ENCODE measurements at regions not wholly inside any gene's neighbourhood (a gene's known extent, or its start where the extent isn't known, plus 50 kb on each side); places are given as distances from the start of the nearest gene placed in this dataset.
A peak's percentile ranks its signal among the peaks of the same experiment; 100 is the strongest.
"Not testable (repeated sequence)": the region's sequence is repeated elsewhere in the genome, so short reads cannot be mapped to it uniquely, and the experiment has no call there.

GRCh38 chr15:91356083-91356482, 256.0 kb downstream of the SV2B start:
- DNase-seq: no peak

GRCh38 chr15:91357011-91357410, 257.0 kb downstream of the SV2B start:
- no peak for DNase-seq

DNA sequence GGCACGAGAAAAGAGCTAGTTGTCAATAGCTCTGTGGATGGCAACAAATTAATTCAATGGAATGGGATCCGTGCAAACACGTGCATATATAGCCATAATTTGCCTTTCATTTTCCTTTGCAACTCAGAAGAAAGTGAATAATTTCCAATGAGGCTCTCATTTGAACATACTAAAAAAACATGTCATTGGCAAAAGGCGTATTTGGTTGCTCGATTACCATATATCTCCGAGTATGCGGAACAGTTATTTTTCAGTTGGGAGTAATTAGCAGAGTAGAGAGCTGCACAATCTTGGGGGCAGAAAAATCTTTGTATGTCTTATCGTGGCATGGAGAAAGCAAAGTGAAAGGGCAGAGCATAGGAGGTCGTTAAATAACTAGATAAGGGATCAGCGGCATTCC, 257.4 kb downstream of the SV2B start:
- DNase-seq: no peak

- DNase-seq: no peak
These were observed 258.3 kb downstream of the SV2B start for GRCh38 chr15:91358405-91358804.

DNA sequence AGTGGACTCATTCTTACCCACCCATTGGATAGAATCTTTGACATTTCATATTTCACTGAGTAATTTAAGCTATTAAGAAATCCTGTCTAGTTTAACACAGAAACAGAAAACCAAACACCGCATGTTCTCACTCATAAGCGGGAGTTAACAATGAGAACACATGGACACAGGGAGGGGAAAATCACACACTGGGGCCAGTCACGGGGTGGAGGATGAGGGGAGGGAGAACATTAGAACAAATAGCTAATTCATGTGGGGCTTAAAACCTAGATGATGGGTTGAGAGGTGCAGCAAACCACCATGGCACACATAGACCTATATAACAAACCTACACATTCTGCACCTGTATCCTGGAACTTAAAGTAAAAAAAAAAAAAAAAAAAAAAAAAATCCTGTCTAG, 261.6 kb downstream of the SV2B start:
- DNase-seq: not testable (repeated sequence)

DNA sequence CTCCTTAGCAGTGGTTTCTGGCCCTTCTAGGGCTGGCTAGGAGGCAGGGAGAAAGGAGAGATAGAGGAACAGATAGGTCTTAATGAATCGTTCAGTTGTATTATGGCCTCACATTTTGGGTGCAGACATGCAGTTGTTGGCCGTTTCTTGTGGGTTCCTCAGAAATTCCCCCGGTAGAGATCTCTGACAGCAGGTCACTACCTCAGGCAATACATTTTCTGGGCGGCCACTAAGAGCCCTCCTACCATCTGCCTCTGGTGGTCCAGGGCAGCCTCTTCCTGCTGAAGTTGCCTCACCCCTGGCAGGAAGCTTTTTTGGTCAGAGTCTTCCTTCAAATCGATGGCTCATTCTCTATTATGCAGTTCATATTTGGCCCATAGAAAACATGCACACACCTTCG, 266.1 kb downstream of the SV2B start:
- no peak for DNase-seq

DNA sequence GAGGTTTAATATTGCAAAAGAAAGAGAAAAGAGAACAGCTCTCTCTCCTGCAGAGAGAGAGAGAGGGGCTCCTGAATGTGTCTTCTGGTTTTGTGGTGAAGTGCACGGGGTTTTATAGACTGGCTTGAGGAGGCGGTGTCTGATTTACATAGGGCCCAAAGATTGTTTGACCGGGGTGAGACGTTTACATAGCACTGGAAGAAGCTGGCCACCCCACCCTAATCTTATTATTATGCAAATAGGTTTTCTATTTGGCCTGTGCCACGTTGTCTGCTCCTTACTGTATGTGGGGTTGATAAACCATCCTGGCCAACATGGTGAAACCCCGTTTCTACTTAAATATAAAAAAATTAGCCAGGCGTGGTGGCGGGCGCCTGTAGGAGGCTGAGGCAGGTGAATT, 268.6 kb downstream of the SV2B start:
- DNase-seq: no peak

DNA sequence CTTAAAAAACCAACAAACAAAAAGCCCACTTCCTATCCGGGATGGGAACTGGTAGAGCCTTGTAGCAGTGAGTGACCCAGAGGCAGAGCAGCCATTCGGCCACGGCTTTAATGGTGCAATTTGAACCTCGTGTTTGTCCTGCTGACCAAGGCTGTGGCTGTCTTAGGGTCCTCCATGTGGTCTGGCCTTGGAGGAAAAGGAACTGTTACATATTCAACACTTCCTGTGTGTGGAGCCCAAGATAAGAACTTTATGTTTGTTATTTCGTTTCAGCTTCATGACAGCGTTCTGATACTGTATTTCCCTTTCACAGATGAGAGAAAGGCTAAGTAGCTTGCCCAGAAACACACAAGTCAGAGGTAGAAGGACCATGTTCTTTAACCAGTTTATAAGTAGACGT, 269.8 kb downstream of the SV2B start:
- no peak for DNase-seq

GRCh38 chr15:91371345-91371744, 271.3 kb downstream of the SV2B start:
- DNase-seq: not testable (repeated sequence)

DNA sequence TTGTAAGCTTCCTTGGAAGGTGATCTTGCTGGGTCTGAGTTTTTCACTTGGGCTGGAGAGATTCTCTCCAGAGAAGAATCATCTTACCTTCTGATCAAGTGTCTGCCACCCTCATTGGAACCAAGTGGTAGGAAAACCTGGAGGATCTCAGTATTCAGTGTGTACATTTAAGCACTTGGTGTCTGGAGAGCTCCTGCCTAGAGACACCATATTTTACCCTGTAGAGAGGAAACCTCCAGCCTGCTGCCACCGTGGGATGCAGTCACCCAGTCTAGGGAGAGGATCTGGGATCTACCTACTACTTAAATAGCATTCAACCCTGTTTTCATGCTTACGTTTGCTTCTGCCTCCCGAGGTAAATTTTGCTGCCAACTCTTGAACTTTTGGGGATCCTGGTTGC, 274.3 kb downstream of the SV2B start:
- DNase-seq: no peak

- DNase-seq: no peak
These were observed 276.0 kb downstream of the SV2B start for GRCh38 chr15:91376038-91376437.

DNA sequence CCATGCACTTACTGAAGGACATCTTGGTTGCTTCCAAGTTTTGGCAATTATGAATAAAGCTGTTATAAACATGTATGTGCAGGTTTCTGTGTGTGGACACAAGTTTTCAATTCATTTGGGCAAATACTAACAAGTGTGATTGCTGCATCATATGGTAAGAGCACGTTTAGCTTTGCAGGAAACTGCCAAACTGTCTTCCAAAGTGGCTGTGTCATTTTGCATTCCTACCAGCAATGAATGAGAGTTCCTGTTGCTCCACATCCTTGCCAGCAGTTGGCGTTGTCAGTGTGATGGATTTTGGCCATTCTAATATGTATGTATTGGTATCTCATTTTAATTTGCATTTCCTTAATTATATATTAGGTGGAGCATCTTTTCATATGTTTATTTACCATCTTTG, 280.1 kb downstream of the SV2B start:
- no peak for DNase-seq

DNA sequence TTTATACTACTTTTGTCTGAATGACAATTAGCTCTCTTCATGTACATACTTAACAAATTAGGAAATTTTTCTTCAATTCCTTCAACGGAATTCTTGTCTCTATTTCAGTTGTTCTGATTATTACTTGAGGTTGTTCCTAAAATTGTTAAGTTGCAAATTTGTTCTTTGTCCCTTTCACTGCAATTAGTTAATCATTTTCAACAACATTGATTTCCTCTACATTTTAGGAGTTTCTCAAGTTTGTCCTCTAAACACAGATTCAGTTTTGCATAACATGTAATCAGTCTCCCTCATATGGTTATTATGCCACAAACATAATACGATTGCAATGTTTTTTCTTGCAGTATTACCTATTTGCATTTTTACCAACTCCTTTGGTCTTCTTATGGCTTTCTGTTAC, 283.5 kb downstream of the SV2B start:
- no peak for DNase-seq

- no peak for DNase-seq
These were observed 284.2 kb downstream of the SV2B start for GRCh38 chr15:91384189-91384730.

DNA sequence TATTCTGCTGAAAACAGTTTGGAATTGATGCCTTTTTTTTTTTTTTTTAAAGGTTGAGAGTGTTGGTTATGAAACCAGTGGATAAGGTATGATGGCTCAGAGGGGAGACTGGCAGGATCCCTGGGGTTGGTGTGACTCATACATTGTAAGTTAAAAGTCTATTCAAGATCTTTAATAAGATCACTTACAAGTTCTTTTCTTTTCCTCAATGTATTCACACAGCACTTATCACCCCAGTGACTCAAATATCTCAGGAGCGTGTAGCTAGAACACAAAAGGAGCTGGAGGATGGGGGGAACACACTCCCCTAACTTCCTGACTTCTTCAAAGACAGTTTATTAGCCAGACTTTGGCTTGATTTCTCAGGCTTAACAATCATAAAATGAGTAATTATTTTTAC, 285.3 kb downstream of the SV2B start:
- DNase-seq: no peak

DNA sequence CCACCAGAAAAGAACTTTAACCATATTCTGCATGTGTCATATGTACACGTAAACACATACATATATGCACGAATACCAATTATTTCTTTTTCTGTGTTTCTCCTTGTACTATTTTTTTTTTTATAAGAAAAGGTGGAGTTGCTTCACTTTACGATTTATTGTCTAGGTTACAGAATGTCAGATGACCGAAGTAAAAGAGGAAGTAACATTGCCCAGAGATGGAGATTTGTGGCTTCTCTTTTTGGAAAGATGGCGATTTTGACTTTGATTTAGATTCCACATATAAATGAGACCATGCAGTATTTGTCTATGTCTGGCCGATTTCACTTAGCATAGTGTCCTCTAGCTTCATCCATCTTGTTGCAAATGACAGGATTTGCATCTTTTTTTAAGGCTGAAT, 293.1 kb downstream of the SV2B start:
- DNase-seq: no peak

GRCh38 chr15:91400481-91400880, 300.4 kb downstream of the SV2B start:
- DNase-seq: no peak

GRCh38 chr15:91407269-91407889, 307.3 kb downstream of the SV2B start:
- peak; percentile 13 for DNase-seq

DNA sequence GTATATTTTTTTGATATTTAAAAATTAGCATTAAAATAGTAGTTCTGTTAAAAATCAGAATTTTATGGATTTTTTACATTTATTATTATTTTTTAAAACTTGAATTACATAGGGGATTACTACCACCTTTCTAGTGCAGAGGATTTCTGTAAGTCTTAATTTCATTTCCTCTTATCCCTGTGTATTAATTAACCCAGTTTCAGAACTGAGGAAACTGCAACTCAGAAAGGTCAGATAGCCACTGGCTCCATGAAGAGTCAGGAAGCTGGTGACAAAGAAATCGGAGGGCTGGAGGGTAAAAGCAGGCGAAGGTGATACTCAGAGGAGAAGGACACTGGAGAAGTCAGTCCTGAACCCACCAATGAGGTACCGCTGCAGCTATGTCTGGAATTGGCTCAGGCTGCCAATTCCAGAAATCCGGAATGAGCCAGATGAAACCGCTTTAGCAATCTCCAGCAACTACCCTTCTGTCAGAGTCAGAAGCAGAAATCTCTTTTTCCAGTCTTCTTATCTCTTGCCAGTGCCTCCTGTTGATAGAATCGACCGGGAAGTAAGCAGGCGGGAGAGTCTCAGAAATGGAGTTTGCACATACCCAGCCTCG, 308.5 kb downstream of the SV2B start:
- DNase-seq: no peak

DNA sequence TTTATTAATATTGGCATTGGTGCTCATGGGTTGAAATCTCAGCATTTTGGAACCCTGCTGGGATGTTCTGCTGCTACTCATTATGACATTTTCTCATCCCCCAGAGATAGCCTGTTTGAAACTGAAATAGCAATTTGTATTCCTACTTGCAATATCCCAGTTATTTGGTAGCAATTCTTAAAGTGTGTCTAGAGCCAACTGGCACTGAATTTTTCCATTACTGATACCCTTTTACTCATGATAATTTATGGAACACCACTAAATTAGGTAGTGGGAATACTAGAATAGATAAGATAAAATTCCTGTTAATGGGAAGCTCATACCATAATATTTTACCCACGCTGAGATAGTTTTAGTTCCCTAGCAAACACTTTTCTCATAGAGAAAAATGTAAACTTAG, 309.3 kb downstream of the SV2B start:
- DNase-seq: no peak

DNA sequence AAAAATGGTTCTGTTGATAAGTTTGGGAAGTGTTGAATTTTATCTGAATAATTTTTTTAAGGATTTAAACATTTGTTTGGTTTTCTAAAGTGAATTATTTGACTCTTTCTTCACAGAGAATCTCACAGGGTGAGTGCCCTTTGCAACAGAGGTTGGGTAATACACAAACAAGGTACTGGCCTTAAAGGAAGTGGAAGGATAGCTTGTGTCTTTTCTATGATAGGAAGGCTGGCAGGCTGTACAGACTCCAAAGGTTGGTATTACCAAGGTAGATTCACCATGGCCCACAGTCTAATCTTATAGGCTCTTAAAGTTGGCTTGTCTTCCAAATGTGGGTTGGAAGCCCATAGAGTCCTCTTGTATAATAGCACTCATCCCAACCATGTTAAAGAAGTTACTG, 311.5 kb downstream of the SV2B start:
- no peak for DNase-seq

GRCh38 chr15:91412138-91412928, 312.3 kb downstream of the SV2B start:
- DNase-seq: no peak

DNA sequence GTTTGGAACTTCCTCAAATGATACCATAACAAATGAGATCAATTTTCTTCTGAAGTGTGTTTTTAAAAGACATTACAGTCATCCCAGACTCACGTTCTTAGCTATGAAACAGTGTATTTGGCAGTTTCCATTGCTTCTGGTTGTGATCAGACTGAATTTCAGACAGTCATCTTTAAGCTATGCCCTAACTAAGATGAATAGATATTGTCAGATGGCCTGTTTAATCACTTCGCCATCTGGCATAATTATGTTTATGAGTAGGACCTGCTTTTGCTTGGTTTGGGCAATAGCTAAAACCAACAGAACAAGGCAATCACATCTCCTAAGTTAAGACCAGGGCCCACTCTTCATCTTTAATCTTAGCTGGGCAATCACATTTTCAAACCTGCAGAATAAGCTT, 313.1 kb downstream of the SV2B start:
- no peak for DNase-seq

DNA sequence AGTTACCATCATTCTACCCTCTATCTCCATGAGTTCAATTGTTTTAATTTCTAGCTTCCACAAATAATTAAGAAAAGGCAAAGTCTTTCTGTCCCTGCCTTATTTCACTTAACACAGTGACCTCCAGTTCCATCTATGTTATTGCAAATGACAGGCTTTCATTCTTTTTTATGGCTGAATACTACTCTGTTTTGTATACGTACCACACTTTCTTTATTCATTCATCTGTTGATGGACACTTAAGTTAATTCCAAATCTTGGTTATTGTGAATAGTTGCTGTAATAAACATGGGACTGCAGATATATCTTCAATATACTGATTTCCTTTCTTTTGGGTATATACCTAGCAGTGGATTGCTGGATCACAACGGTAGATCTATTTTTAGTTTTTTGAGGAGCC, 314.1 kb downstream of the SV2B start:
- DNase-seq: no peak

Data from 8988T (cell line).